ENCODE measurements at regions not wholly inside any gene's neighbourhood (a gene's known extent, or its start where the extent isn't known, plus 50 kb on each side); places are given as distances from the start of the nearest gene placed in this dataset.
"Not testable (repeated sequence)": the region's sequence is repeated elsewhere in the genome, so short reads cannot be mapped to it uniquely, and the experiment has no call there.

- Mint-ChIP-seq H3K27ac (no peak overlapping the region), H3K27me3 (no peaks in the 10 kb centered on the region), H3K4me1 (ENCODE audit: low read depth) (no peaks in the 10 kb centered on the region), H3K4me3 (no peak overlapping the region), H3K36me3 (ENCODE audit: low read depth) (no peaks in the 10 kb centered on the region), H3K9me3 (no peaks in the 10 kb centered on the region)
- DNase-seq, result no peak
These were observed 473.0 kb downstream of the BCKDHB start for GRCh38 chr6:80579391-80580023.

GRCh38 chr6:80573320-80573719 lies 466.8 kb downstream of the BCKDHB start:
- H3K4me1 Mint-ChIP-seq (ENCODE audit: low read depth); H3K4me3 Mint-ChIP-seq; DNase-seq; H3K27ac Mint-ChIP-seq; H3K9me3 Mint-ChIP-seq; H3K27me3 Mint-ChIP-seq; H3K36me3 Mint-ChIP-seq (ENCODE audit: low read depth): not testable (repeated sequence)

GRCh38 chr6:80566361-80566760 lies 459.9 kb downstream of the BCKDHB start:
- Mint-ChIP-seq H3K4me1 (ENCODE audit: low read depth) (no peaks in the 10 kb centered on the region), H3K36me3 (ENCODE audit: low read depth) (no peaks in the 10 kb centered on the region), H3K9me3 (no peaks in the 10 kb centered on the region), H3K27ac (no peak overlapping the region), H3K27me3 (no peaks in the 10 kb centered on the region), H3K4me3 (no peak overlapping the region)
- no peak for DNase-seq

GRCh38 chr6:80553071-80553740 lies 446.7 kb downstream of the BCKDHB start:
- H3K27me3 Mint-ChIP-seq, result no peaks in the 10 kb centered on the region
- H3K9me3 Mint-ChIP-seq, result no peaks in the 10 kb centered on the region
- no peaks in the 10 kb centered on the region for H3K36me3 Mint-ChIP-seq (ENCODE audit: low read depth)
- no peak for DNase-seq
- no peaks in the 10 kb centered on the region for H3K4me1 Mint-ChIP-seq (ENCODE audit: low read depth)
- no peak overlapping the region for H3K4me3 Mint-ChIP-seq
- H3K27ac Mint-ChIP-seq, result no peak overlapping the region

GRCh38 chr6:80550748-80551147 lies 444.3 kb downstream of the BCKDHB start:
- Mint-ChIP-seq H3K4me3 (no peak overlapping the region), H3K27ac (no peak overlapping the region), H3K27me3 (no peaks in the 10 kb centered on the region), H3K36me3 (ENCODE audit: low read depth) (no peaks in the 10 kb centered on the region), H3K4me1 (ENCODE audit: low read depth) (no peaks in the 10 kb centered on the region), H3K9me3 (no peaks in the 10 kb centered on the region)
- no peak for DNase-seq

- Mint-ChIP-seq H3K36me3 (ENCODE audit: low read depth) (no peaks in the 10 kb centered on the region), H3K9me3 (no peaks in the 10 kb centered on the region), H3K27ac (no peak overlapping the region), H3K27me3 (no peaks in the 10 kb centered on the region), H3K4me3 (no peak overlapping the region), H3K4me1 (ENCODE audit: low read depth) (no peaks in the 10 kb centered on the region)
- no peak for DNase-seq
These were observed 443.8 kb downstream of the BCKDHB start for GRCh38 chr6:80550281-80550680.

GRCh38 chr6:80548532-80548931 lies 442.1 kb downstream of the BCKDHB start:
- Mint-ChIP-seq H3K27me3 (no peaks in the 10 kb centered on the region), H3K4me3 (no peak overlapping the region), H3K4me1 (ENCODE audit: low read depth) (no peaks in the 10 kb centered on the region), H3K9me3 (no peaks in the 10 kb centered on the region), H3K27ac (no peak overlapping the region), H3K36me3 (ENCODE audit: low read depth) (no peaks in the 10 kb centered on the region)
- DNase-seq, result no peak

GRCh38 chr6:80547827-80548226 lies 441.4 kb downstream of the BCKDHB start:
- Mint-ChIP-seq H3K9me3 (no peaks in the 10 kb centered on the region), H3K4me1 (ENCODE audit: low read depth) (no peaks in the 10 kb centered on the region), H3K4me3 (no peak overlapping the region), H3K27ac (no peak overlapping the region), H3K36me3 (ENCODE audit: low read depth) (no peaks in the 10 kb centered on the region), H3K27me3 (no peaks in the 10 kb centered on the region)
- DNase-seq, result no peak

- H3K4me3 Mint-ChIP-seq, result no peak overlapping the region
- peaks cover 2% of the 10 kb centered on the region for H3K27me3 Mint-ChIP-seq
These were observed 438.7 kb downstream of the BCKDHB start for GRCh38 chr6:80544976-80545722.

GRCh38 chr6:80544555-80544954 lies 438.1 kb downstream of the BCKDHB start:
- H3K27ac Mint-ChIP-seq, result no peak overlapping the region
- no peaks in the 10 kb centered on the region for H3K4me1 Mint-ChIP-seq (ENCODE audit: low read depth)
- peaks cover 5% of the 10 kb centered on the region for H3K27me3 Mint-ChIP-seq
- no peaks in the 10 kb centered on the region for H3K9me3 Mint-ChIP-seq
- no peak for DNase-seq
- H3K36me3 Mint-ChIP-seq (ENCODE audit: low read depth), result no peaks in the 10 kb centered on the region
- H3K4me3 Mint-ChIP-seq, result no peak overlapping the region

More at GRCh38 chr6:80544976-80545722, 438.7 kb downstream of the BCKDHB start:
- Mint-ChIP-seq H3K4me1 (ENCODE audit: low read depth) (no peaks in the 10 kb centered on the region), H3K36me3 (ENCODE audit: low read depth) (no peaks in the 10 kb centered on the region), H3K9me3 (no peaks in the 10 kb centered on the region), H3K27ac (no peak overlapping the region)
- no peak for DNase-seq

GRCh38 chr6:80543598-80544222 lies 437.2 kb downstream of the BCKDHB start:
- Mint-ChIP-seq H3K36me3 (ENCODE audit: low read depth) (no peaks in the 10 kb centered on the region), H3K9me3 (no peaks in the 10 kb centered on the region), H3K4me1 (ENCODE audit: low read depth) (no peaks in the 10 kb centered on the region), H3K27ac (no peak overlapping the region), H3K4me3 (no peak overlapping the region), H3K27me3 (peaks cover 5% of the 10 kb centered on the region)
- no peak for DNase-seq

GRCh38 chr6:80543151-80543550 lies 436.7 kb downstream of the BCKDHB start:
- Mint-ChIP-seq H3K4me1 (ENCODE audit: low read depth) (no peaks in the 10 kb centered on the region), H3K27ac (no peak overlapping the region), H3K9me3 (no peaks in the 10 kb centered on the region), H3K27me3 (peaks cover 5% of the 10 kb centered on the region), H3K36me3 (ENCODE audit: low read depth) (no peaks in the 10 kb centered on the region), H3K4me3 (no peak overlapping the region)
- DNase-seq, result no peak

- Mint-ChIP-seq H3K4me1 (ENCODE audit: low read depth) (no peaks in the 10 kb centered on the region), H3K9me3 (no peaks in the 10 kb centered on the region), H3K36me3 (ENCODE audit: low read depth) (no peaks in the 10 kb centered on the region), H3K27ac (no peak overlapping the region), H3K4me3 (no peak overlapping the region), H3K27me3 (peaks cover 5% of the 10 kb centered on the region)
- DNase-seq, result no peak
These were observed 435.4 kb downstream of the BCKDHB start for GRCh38 chr6:80541886-80542285.

GRCh38 chr6:80541181-80541580 lies 434.7 kb downstream of the BCKDHB start:
- no peaks in the 10 kb centered on the region for H3K9me3 Mint-ChIP-seq

GRCh38 chr6:80540700-80541099 lies 434.2 kb downstream of the BCKDHB start:
- Mint-ChIP-seq H3K27ac (no peak overlapping the region), H3K4me1 (ENCODE audit: low read depth) (no peaks in the 10 kb centered on the region), H3K4me3 (no peak overlapping the region), H3K9me3 (peaks cover 2% of the 10 kb centered on the region), H3K27me3 (peaks cover 5% of the 10 kb centered on the region), H3K36me3 (ENCODE audit: low read depth) (no peaks in the 10 kb centered on the region)
- DNase-seq, result no peak

More at GRCh38 chr6:80541181-80541580, 434.7 kb downstream of the BCKDHB start:
- Mint-ChIP-seq H3K27me3 (peaks cover 5% of the 10 kb centered on the region), H3K27ac (no peak overlapping the region), H3K4me1 (ENCODE audit: low read depth) (no peaks in the 10 kb centered on the region), H3K4me3 (no peak overlapping the region), H3K36me3 (ENCODE audit: low read depth) (no peaks in the 10 kb centered on the region)
- no peak for DNase-seq

Data from activated T-cell treated with anti-CD3 and anti-CD28 coated beads, Interleukin-2, amount 50 U/mL, for 24 hours (primary cell).